HG03521 (cell line): ENCODE measurements at regions not wholly inside any gene's neighbourhood (a gene's known extent, or its start where the extent isn't known, plus 50 kb on each side); places are given as distances from the start of the nearest gene placed in this dataset.

Experiments
- ATAC-seq: cut with Tn5 transposase; IDR thresholded peaks from one replicate; pipeline ENCODE4 v1.9.1; 2021; ENCODE audit warnings: mild to moderate bottlenecking, moderate library complexity; ENCODE audit not compliant: unreplicated experiment

DNA sequence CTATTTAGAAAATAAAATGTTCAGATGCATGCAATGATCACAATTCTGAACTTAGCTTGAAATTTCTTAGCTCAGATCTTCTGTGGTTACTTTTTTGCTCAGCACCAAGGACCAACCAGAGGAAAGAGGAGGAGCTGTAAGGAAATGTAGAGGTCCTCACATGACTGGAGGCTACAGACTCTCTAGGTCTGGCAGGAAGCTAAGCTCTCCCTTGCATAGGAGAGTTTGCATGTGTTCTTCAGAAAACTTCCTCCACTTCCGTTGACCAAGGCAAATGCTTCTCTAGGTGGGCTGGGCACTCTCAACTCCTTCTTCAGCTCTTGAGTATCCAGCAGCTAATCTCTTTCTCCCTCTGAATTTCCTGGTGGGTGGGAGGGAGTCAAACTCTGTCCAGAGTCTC, 119.6 kb downstream of the BTC start:
- no peak for ATAC-seq

DNA sequence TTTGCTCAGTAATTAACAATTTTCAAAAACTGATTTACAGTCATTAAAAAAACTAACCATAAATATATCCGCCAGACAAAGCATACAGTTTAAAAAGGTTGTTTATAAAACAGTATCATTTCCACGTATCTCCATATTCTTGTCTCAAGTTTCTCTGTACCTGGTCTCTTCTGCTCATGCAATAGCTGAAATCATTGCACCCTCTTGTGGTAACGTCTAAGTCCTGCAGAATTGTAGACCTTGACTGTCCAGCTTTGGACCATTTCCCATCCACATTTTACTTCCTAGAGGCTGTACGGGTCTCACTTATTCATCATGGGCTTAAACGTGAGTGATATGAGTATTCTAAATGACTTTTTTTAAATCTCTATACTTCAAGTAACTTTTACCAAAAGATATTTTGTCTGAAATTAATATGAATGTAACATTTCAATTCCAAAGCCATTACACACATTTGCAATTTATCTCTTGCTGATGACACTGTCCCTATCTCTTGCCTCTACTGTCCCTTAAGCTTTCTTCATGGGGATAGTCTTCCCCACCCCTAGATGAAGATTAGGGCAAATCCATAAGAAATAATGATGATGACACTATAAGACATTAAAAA, 118.5 kb downstream of the BTC start:
- no peak for ATAC-seq

DNA sequence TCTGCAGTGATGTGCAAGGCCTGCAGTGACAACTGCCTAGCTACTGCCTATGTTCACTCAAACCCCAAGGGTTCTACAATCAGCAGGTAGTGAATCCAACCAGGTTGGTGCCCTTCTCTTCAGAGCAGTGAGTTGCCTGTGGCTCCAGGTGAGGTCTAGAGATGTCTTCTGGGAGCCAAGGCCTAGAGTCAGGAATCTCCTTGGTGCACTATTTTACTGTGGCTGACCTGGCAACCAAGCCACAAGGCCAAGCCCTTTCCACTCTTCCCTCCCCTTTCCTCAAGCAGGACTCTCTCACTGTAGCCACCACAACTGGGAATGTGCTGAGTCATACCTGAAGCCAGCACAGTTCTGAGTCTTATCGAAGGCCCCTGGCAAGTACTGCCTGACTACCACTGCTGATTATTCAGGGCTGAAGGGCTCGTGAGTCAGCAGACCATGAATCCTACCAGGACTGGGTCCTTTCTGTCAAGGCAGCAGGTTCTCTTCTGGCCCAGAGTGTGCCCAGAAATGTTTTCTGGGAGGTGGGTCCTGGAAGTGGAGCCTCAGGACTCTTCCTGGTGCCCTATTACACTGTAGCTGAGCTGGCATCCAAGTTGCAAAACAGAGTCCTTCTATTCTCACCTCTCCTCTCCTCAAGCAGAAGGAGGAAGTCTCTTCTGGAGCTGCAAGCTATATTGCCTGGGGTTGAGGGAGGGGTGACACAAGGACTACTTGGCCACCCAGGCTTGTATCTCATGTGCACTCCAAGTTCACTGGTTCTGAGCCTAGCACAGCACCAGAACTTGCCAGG, 111.6 kb downstream of the BTC start:
- ATAC-seq, result no peak

DNA sequence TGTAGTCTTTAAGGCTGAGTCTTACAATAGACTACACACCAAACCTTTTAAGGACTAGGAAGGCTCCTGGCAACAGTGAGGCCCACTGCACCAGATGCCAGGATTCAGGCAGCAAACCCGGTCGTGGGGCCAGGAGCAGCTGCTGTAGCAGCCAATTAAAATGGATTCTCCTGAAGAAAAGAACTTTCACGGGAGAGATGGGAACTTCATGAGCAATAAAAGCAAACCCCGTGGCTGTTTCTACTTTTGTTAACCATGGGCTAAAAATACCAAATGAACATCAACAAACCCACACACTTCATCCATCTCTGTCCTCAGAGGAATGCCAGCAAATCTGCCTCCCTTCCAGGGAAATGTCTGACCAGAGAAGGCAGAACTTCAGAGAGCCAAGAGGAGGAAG, 101.4 kb downstream of the BTC start:
- ATAC-seq, result no peak
